IgD-negative memory B cell (primary cell): ENCODE measurements at regions not wholly inside any gene's neighbourhood (a gene's known extent, or its start where the extent isn't known, plus 50 kb on each side); places are given as distances from the start of the nearest gene placed in this dataset.

Experiments
- H3K27ac Mint-ChIP-seq, 3 donors: one replicate each; pipeline ENCODE4 v1.8.0; 2020 to 2022; ENCODE audit warnings: mild to moderate bottlenecking in 3 of 3, mixed read lengths in 3 of 3, moderate library complexity in 1 of 3
- H3K27me3 Mint-ChIP-seq: one replicate; pipeline ENCODE4 v1.8.0; 2021; ENCODE audit warnings: mixed read lengths
- H3K36me3 Mint-ChIP-seq: one replicate; pipeline ENCODE4 v1.8.0; 2020; ENCODE audit warnings: mild to moderate bottlenecking, mixed read lengths
- H3K4me1 Mint-ChIP-seq, 3 donors: one replicate each; pipeline ENCODE4 v1.8.0; 2020 to 2022; ENCODE audit warnings: mixed read lengths in 3 of 3, mild to moderate bottlenecking in 1 of 3
- H3K4me3 Mint-ChIP-seq, 4 donors: one replicate each; pipeline ENCODE4 v1.8.0; 2020 to 2022; ENCODE audit warnings: mild to moderate bottlenecking in 4 of 4, mixed read lengths in 4 of 4, moderate library complexity in 3 of 4
- H3K9me3 Mint-ChIP-seq, 3 donors: one replicate each; pipeline ENCODE4 v1.8.0; 2020 to 2021; ENCODE audit warnings: mixed read lengths in 3 of 3, mild to moderate bottlenecking in 1 of 3

DNA sequence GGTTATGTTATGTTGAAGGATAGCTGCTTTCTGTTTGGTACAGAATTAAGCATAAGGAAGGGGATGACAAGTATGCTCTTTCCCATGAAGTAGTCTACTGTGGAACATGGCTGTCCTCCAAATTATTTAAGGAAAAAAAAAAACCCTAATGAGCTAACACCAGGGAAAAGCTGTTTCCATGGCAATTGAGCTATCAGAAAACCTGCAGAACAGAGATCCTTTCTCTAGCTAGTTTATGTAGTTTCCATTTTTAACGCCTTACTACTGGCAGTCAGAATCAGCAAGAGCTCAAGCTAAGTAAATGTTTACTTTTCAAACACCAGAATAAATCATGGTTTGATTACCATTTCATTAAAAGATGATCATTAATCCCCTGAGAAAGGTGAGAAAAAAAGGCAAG lies 287.4 kb upstream of the TARS1 start:
- H3K4me3 Mint-ChIP-seq: no peak overlapping the region
- no peaks in the 10 kb centered on the region for H3K36me3 Mint-ChIP-seq
- H3K4me1 Mint-ChIP-seq: no peaks in the 10 kb centered on the region
- no peaks in the 10 kb centered on the region for H3K27me3 Mint-ChIP-seq
- H3K9me3 Mint-ChIP-seq: peaks cover 0 to 6% (median 2%) of the 10 kb centered on the region in 3 donors
- H3K27ac Mint-ChIP-seq: no peak overlapping the region

DNA sequence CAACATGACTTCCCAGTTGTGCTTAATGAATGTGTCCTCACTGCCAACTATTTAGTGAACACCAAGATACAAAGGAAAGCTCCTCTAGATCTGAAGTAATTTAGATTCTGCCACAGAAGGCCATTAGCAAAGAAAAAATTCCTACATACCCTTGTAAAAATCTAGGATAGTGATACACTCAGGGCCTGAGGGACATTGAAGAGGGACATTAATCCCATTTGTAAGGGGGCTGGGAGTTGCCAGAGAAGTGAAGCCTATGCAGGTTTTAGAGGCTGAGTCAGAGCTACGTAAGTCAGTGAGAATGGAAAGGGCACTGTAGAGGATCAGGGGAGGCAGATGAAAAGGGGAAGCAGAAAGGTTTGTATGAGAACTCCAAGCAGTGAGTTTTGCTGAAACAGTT lies 286.9 kb upstream of the TARS1 start:
- Mint-ChIP-seq H3K36me3 (no peaks in the 10 kb centered on the region), H3K27ac (no peak overlapping the region), H3K4me1 (no peaks in the 10 kb centered on the region), H3K4me3 (no peak overlapping the region), H3K9me3 (peaks cover 0 to 6% (median 2%) of the 10 kb centered on the region in 3 donors), H3K27me3 (no peaks in the 10 kb centered on the region)

DNA sequence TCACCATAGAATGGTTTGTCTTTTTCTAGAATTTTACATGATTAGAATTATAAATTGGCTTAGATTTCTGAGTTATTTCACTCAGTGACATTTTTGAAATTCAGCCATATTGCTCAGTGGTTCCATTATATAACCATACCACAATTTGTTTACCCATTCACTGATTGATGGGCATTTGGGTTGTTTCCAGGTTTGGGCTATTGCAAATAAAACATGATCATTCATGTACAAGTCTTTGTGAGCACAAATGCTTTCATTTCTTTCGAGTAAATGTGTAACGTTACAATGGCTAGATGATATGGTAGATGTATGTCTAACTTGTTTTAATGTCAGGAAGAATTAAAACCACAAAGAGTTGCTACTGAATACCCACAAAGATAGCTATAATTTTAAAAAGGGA lies 279.9 kb upstream of the TARS1 start:
- Mint-ChIP-seq H3K27ac (no peak overlapping the region), H3K36me3 (no peaks in the 10 kb centered on the region), H3K9me3 (peaks cover 6 to 7% (median 6%) of the 10 kb centered on the region in 3 donors), H3K4me1 (no peaks in the 10 kb centered on the region), H3K27me3 (no peaks in the 10 kb centered on the region), H3K4me3 (no peak overlapping the region)

DNA sequence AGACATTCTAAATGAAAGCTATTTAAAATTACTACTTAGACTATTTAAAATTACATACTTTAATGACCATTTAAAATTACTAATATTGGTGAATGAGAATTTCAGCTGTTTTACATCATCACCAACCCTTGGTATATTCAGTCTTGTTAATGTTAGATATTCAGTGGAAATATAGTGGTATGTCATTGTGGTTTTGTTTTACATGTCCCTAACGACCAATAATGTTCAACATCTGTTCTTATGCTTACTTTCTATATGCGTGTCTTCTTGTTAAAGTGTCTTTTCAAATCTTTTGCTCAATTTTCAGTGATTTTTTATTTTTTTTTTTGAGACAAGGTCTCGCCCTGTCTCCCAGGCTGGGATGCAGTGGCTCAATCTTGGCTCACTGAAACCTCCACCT lies 279.3 kb upstream of the TARS1 start:
- H3K4me1 Mint-ChIP-seq: no peaks in the 10 kb centered on the region
- H3K9me3 Mint-ChIP-seq: peaks cover 4 to 7% (median 4%) of the 10 kb centered on the region in 3 donors
- H3K36me3 Mint-ChIP-seq: no peaks in the 10 kb centered on the region
- H3K27me3 Mint-ChIP-seq: no peaks in the 10 kb centered on the region
- no peak overlapping the region for H3K27ac Mint-ChIP-seq
- H3K4me3 Mint-ChIP-seq: no peak overlapping the region

DNA sequence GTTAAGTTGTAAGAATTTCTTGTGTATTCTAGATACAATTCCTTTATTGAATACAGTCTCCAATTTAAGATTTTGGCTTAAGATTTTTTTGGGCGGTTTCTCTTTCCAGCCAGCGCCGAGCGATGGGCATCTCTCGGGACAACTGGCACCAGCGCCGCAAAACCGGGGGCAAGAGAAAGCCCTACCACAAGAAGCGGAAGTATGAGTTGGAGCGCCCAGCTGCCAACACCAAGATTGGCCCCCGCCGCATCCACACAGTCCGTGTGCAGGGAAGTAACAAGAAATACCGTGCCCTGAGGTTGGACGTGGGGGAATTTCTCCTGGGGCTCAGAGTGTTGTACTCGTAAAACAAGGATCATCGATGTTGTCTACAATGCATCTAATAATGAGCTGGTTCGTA lies 278.7 kb upstream of the TARS1 start:
- Mint-ChIP-seq H3K27me3 (no peaks in the 10 kb centered on the region), H3K36me3 (no peaks in the 10 kb centered on the region), H3K27ac (no peak overlapping the region), H3K9me3 (peaks cover 4 to 7% (median 4%) of the 10 kb centered on the region in 3 donors), H3K4me1 (no peaks in the 10 kb centered on the region), H3K4me3 (no peak overlapping the region)

DNA sequence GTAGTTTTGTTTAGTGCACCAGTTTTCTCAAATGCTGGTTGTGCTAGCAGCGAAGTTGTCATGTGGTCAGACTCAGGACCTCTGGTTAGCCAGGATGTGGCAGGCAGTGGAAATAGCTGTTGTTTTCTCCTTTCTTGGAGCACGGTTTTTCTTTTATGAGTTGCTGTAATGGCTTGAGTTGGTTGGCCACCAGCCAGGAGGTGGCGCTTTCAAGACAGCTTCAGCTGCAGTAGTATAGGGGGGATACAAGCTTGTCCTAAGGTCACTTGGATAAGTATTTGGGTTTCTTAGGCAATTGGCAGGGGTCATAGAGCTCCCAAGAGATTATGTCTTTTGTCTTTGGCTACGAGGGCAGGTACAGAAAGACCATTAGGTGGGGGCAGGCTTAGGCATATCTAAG lies 274.2 kb upstream of the TARS1 start:
- no peak overlapping the region for H3K27ac Mint-ChIP-seq
- no peaks in the 10 kb centered on the region for H3K36me3 Mint-ChIP-seq
- no peak overlapping the region for H3K4me3 Mint-ChIP-seq
- no peaks in the 10 kb centered on the region for H3K27me3 Mint-ChIP-seq
- H3K4me1 Mint-ChIP-seq: no peaks in the 10 kb centered on the region
- H3K9me3 Mint-ChIP-seq: peaks cover 7 to 20% (median 12%) of the 10 kb centered on the region in 3 donors

DNA sequence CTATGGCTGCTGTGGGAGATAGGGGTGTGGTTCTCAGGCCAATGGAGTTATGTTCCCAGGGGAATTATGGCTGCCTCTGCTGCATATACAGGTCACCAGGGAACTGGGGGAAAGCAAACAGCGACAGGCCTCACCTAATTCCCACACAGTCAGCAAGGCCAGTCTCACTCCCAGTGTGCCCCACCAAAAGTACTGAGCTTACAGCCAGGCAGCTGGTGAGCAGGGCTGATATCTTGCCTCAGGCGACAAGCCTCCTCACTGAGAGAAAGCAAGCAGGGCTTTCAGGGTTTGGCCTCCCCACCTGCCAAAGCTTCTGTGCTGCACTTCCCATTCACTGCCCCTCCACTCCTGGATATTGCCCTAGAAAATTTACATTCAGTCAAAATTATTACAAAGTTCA lies 273.8 kb upstream of the TARS1 start:
- Mint-ChIP-seq H3K9me3 (peaks cover 7 to 18% (median 12%) of the 10 kb centered on the region in 3 donors), H3K4me3 (no peak overlapping the region), H3K4me1 (no peaks in the 10 kb centered on the region), H3K27me3 (no peaks in the 10 kb centered on the region), H3K36me3 (no peaks in the 10 kb centered on the region), H3K27ac (no peak overlapping the region)

DNA sequence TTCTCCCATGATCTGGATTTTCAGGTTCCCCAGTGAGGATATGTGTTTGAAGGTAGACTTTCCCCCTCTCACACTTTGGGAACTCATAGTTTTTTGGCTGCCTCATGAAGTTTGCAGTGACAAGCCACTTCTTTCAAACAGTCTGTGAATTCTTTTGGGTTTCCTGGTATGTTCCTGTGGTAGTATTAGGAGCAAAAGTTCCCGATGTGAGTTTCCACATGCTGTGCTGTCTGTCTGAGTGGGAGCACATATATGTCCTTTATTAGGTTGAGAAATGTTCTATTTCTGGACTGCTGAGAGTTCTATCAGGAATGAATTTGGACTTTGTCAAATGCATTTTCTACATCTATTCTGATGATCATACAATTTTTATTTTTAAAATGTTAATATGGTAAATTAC lies 273.2 kb upstream of the TARS1 start:
- Mint-ChIP-seq H3K36me3 (no peaks in the 10 kb centered on the region), H3K27ac (no peak overlapping the region), H3K27me3 (no peaks in the 10 kb centered on the region), H3K9me3 (peaks cover 7 to 13% (median 11%) of the 10 kb centered on the region in 3 donors), H3K4me3 (no peak overlapping the region), H3K4me1 (no peaks in the 10 kb centered on the region)

DNA sequence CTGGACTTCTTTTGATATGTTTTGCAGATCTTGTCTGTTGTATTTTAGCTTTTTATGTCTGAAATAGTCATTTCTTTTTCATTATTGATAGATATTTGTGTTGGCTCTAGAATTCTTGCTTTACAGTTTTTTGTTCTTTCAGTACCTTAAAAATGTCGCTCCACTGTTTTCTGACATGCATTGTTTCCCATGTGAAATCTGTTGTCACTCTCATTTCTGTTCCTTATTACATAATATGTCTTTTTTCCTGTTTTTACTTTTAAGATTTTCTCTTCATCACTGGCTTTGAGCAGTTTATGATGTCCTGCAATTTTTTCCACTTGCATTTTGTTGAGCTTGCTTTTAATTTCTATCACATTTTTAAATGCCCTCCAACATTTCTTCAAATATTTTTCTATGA lies 270.4 kb upstream of the TARS1 start:
- Mint-ChIP-seq H3K27ac (no peak overlapping the region), H3K36me3 (no peaks in the 10 kb centered on the region), H3K4me1 (no peaks in the 10 kb centered on the region), H3K4me3 (no peak overlapping the region), H3K27me3 (no peaks in the 10 kb centered on the region), H3K9me3 (peaks cover 2 to 13% (median 9%) of the 10 kb centered on the region in 3 donors)

DNA sequence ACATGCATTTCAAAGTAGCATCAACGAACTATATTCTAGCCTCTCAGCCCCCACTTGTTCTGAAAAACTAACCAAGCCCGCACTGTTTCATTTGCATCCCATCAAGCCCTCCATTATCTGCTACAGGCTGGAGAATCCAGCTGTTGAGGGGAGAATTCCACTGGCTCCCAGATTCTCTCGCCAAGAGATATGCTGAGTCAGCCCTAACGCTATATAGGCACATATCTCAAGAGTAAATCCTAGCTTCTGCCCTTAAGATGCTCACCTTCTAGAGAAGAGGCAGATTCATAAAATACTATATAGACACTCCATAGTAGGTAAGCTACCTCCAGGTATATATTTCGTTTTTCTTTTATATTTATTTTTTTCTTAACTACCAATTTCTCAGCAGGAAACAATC lies 266.4 kb upstream of the TARS1 start:
- H3K27me3 Mint-ChIP-seq: no peaks in the 10 kb centered on the region
- peaks cover 2 to 19% (median 9%) of the 10 kb centered on the region in 3 donors for H3K9me3 Mint-ChIP-seq
- H3K27ac Mint-ChIP-seq: no peak overlapping the region
- H3K4me3 Mint-ChIP-seq: no peak overlapping the region
- no peaks in the 10 kb centered on the region for H3K4me1 Mint-ChIP-seq
- no peaks in the 10 kb centered on the region for H3K36me3 Mint-ChIP-seq

DNA sequence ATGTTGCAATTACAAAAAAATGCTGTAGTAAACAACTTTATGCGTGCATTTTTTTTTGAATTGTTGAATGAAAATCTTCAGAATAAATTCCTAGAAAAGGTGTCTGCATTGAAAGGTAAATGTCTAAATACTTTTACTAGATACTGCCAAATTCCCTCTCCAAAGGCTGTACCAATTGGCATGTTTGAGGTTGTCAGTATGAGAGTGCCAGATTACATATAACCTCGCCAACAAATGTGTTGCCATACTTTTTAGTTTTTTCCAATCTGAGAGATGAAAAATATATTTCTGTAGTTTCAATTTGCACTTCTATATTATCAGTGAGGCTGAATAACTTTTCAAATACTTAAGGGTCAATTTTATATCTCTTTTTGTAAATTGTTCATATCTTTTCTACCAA lies 261.5 kb upstream of the TARS1 start:
- Mint-ChIP-seq H3K9me3 (peaks cover 2 to 9% (median 2%) of the 10 kb centered on the region in 3 donors), H3K4me3 (no peak overlapping the region), H3K4me1 (no peaks in the 10 kb centered on the region), H3K27me3 (no peaks in the 10 kb centered on the region), H3K36me3 (no peaks in the 10 kb centered on the region), H3K27ac (no peak overlapping the region)

DNA sequence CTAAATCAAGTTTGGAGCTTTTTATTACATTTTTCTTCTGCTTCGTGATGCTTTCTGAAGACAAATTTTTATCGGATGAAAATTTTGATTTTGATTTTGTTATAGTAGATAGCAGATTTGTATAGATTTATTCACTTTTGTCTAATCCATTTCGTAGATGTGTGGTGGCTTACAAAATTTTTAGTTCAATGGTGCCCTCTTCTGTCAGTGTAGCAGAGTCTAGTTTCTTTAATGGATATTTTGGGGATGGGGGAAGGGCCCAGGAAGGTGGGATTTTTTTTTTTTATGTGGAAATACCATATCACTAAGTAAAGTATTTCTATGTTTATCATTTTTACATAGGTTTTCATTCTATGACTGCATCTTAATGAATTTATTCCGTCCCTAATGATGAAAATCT lies 259.9 kb upstream of the TARS1 start:
- H3K4me3 Mint-ChIP-seq: no peak overlapping the region
- no peak overlapping the region for H3K27ac Mint-ChIP-seq
- H3K36me3 Mint-ChIP-seq: no peaks in the 10 kb centered on the region
- no peaks in the 10 kb centered on the region for H3K4me1 Mint-ChIP-seq
- H3K27me3 Mint-ChIP-seq: no peaks in the 10 kb centered on the region
- H3K9me3 Mint-ChIP-seq: peaks cover 2 to 9% (median 2%) of the 10 kb centered on the region in 3 donors

DNA sequence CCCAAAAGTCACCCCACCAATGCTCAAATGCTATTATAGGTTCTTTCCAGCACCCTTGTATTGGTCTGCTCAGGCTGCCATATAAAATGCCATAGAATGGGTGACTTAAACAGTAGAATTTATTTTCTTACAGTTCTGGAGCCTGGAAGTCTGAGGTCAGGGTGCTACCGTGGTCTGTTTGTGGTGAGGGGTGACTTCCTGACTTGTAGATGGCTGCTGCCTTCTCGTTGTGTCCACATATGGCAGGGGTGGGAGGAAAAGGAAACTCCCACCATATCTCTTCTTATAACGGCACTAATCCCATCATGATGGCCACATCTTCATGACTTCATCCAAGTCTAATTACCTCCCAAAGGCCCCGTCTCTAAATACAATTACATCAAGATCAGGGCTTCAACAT lies 257.8 kb upstream of the TARS1 start:
- H3K4me1 Mint-ChIP-seq: no peaks in the 10 kb centered on the region
- H3K4me3 Mint-ChIP-seq: no peak overlapping the region
- H3K9me3 Mint-ChIP-seq: peaks cover 2 to 10% (median 2%) of the 10 kb centered on the region in 3 donors
- H3K27me3 Mint-ChIP-seq: no peaks in the 10 kb centered on the region
- no peak overlapping the region for H3K27ac Mint-ChIP-seq
- no peaks in the 10 kb centered on the region for H3K36me3 Mint-ChIP-seq

DNA sequence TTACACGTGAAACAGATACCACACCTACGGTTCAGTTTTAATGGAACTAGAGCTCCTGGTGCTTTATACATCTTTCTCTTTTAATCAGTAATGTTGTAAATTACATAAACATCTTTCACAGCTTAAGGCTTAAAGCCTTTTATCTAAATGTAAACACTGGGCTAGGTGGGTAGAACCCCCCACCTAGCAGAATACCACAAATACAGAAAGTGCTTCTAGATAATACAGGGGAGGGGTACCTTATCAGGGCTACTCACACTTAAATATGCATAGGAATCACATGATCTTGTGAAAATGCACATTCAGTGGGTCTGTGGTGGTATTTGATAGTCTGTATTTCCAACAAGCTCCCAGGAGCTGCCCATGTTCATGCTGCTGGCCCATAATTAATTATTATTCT lies 256.4 kb upstream of the TARS1 start:
- Mint-ChIP-seq H3K27me3 (no peaks in the 10 kb centered on the region), H3K27ac (no peak overlapping the region), H3K4me3 (no peak overlapping the region), H3K4me1 (no peaks in the 10 kb centered on the region), H3K36me3 (peaks cover under 1% of the 10 kb centered on the region), H3K9me3 (peaks cover 0 to 15% (median 6%) of the 10 kb centered on the region in 3 donors)

DNA sequence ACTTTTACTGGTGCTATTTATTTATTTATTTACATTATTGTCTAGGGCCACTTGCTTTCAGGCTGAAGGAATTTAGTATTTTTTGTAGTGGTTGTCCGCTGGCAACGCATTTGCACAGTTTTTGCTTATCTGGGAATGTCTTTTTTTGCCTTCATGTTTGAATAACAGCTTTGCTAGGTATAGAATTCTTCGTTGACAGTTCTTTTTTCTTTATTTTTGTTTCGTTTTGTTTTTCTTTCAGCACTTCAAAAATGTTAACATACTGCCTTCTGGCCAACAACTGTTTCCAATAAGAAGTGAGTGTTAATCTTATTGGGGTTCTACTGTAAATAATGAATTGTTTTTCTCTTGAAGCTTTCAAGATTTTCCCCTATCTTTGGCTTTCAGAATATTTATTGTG lies 252.7 kb upstream of the TARS1 start:
- Mint-ChIP-seq H3K27ac (no peak overlapping the region), H3K27me3 (no peaks in the 10 kb centered on the region), H3K4me1 (no peaks in the 10 kb centered on the region), H3K36me3 (peaks cover 3% of the 10 kb centered on the region), H3K4me3 (no peak overlapping the region), H3K9me3 (peaks cover 1 to 16% (median 6%) of the 10 kb centered on the region in 3 donors)

DNA sequence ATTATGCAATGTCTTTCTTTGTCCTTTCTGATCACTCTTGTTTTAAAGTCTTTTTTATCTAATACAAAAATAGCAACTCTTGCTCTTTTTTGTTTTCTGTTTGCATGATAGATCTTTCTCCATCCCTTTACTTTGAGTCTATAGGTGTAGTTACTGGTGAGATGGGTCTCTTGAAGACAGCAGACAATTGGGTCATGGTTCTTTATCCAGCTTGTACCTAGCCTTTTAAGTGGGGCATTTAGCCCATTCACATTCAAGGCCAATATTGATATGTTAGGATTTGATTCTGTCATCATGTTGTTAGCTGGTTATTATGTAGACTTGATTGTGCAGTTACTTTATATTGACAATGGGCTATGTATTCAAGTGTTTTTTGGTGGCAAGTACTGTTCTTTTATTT lies 245.9 kb upstream of the TARS1 start:
- no peak overlapping the region for H3K27ac Mint-ChIP-seq
- H3K4me1 Mint-ChIP-seq: no peaks in the 10 kb centered on the region
- no peak overlapping the region for H3K4me3 Mint-ChIP-seq
- H3K9me3 Mint-ChIP-seq: peaks cover 6 to 17% (median 7%) of the 10 kb centered on the region in 3 donors
- no peaks in the 10 kb centered on the region for H3K27me3 Mint-ChIP-seq
- H3K36me3 Mint-ChIP-seq: peaks cover 2% of the 10 kb centered on the region
